Chondrocyte (in vitro differentiated cells): ENCODE measurements at regions not wholly inside any gene's neighbourhood (a gene's known extent, or its start where the extent isn't known, plus 50 kb on each side); places are given as distances from the start of the nearest gene placed in this dataset.

Source experiments
- DNase-seq: peaks from one replicate; pipeline ENCODE4 v3.0.0; 2021; ENCODE audit warnings: mixed read lengths, low spot score
- H3K27ac Mint-ChIP-seq: one replicate; pipeline ENCODE4 v1.8.0; 2021; ENCODE audit warnings: mild to moderate bottlenecking, moderate library complexity, mixed read lengths; ENCODE audit not compliant: unreplicated experiment
- H3K27me3 Mint-ChIP-seq: 2 replicates; pipeline ENCODE4 v1.8.0; 2021; ENCODE audit warnings: low read depth, mixed read lengths
- H3K36me3 Mint-ChIP-seq: 2 replicates; pipeline ENCODE4 v1.8.0; 2021; ENCODE audit warnings: low read depth, mixed read lengths
- H3K4me1 Mint-ChIP-seq: 2 replicates; pipeline ENCODE4 v1.8.0; 2021; ENCODE audit warnings: low read depth, mild to moderate bottlenecking, mixed read lengths
- H3K4me3 Mint-ChIP-seq: one replicate; pipeline ENCODE4 v1.8.0; 2021; ENCODE audit warnings: mild to moderate bottlenecking, moderate library complexity, mixed read lengths; ENCODE audit not compliant: unreplicated experiment
- H3K9me3 Mint-ChIP-seq: 2 replicates; pipeline ENCODE4 v1.8.0; 2021; ENCODE audit warnings: low read depth, mixed read lengths
- TF ChIP-seq, protein P1 (sequence below): fragments of 200-600 bp; sonication (generic); IDR thresholded peaks from 2 replicates; pipeline ENCODE4 v1.5.0; 2021; ENCODE audit warnings: antibody characterized with exemption, mild to moderate bottlenecking, moderate library complexity

DNA sequence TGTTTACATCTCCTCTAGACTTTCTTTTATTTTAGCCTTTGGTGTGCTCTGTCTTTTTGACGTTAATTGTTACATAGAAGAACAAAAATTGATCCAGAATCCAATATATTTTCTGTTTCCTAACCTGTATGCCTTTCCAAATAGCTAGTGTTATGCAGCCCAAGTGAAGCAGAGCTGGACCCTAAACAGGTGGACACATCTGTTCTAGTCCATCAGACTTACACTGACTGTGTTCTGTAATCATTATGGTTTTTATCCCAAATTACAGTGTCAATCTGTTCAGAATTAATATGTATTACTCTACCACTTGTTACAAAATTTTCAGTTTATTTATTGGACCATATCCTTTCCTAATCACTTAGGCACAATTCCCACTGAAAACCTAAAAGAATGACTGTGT, 176.8 kb upstream of the FOXG1 start:
- Mint-ChIP-seq H3K27me3 (no peaks in the 10 kb centered on the region), H3K4me1 (no peaks in the 10 kb centered on the region), H3K4me3 (no peak overlapping the region), H3K27ac (no peak overlapping the region), H3K9me3 (peaks cover 9% of the 10 kb centered on the region), H3K36me3 (no peaks in the 10 kb centered on the region)
- no peak for DNase-seq
- TF ChIP-seq, protein P1, sequence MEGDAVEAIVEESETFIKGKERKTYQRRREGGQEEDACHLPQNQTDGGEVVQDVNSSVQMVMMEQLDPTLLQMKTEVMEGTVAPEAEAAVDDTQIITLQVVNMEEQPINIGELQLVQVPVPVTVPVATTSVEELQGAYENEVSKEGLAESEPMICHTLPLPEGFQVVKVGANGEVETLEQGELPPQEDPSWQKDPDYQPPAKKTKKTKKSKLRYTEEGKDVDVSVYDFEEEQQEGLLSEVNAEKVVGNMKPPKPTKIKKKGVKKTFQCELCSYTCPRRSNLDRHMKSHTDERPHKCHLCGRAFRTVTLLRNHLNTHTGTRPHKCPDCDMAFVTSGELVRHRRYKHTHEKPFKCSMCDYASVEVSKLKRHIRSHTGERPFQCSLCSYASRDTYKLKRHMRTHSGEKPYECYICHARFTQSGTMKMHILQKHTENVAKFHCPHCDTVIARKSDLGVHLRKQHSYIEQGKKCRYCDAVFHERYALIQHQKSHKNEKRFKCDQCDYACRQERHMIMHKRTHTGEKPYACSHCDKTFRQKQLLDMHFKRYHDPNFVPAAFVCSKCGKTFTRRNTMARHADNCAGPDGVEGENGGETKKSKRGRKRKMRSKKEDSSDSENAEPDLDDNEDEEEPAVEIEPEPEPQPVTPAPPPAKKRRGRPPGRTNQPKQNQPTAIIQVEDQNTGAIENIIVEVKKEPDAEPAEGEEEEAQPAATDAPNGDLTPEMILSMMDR = no peak

DNA sequence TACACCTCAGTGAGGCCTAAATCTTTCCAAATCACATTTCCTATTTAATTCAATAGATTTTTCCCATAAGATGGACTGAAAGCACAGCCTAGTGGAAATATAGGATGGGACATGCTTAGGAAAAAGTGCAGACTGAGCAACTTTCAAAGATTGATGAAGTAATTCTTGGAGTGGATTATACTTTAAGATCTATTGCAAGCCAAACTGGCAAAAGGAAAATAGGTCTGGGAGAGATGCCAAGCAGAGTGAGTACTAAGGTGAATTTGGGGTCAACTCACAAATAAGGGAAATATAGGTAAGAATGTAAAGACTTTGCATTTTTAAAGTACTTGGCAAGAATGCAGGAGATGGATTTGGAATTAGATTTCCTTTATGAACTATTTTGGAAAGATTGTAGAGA, 170.2 kb upstream of the FOXG1 start:
- no peak overlapping the region for H3K27ac Mint-ChIP-seq

DNA sequence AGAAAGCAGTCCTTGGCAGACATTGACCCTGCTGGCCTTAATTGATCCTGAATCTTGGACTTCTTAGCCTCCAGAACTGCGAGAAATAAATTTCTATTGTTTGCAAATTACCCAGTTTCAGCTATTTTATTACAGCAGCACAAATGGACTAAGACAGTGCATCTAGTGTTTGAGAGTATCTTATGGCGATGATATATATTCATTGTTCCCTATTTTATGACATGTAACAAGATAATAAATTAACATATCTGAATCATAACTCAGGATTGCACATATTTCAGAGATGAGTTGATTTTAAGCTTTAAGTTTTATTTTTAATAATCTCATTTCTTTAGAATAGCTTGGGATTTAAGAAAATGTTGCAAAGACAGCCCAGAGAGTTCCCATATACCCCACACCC, 167.4 kb upstream of the FOXG1 start:
- Mint-ChIP-seq H3K4me1 (no peaks in the 10 kb centered on the region), H3K9me3 (no peaks in the 10 kb centered on the region), H3K27ac (no peak overlapping the region), H3K27me3 (no peaks in the 10 kb centered on the region), H3K36me3 (no peaks in the 10 kb centered on the region), H3K4me3 (no peak overlapping the region)
- TF ChIP-seq, protein P1 = no peak
- DNase-seq = no peak

More for the DNA sequence above, 170.2 kb upstream of the FOXG1 start:
- H3K27me3 Mint-ChIP-seq = no peaks in the 10 kb centered on the region
- H3K4me1 Mint-ChIP-seq = no peaks in the 10 kb centered on the region
- no peak overlapping the region for H3K4me3 Mint-ChIP-seq
- no peak for DNase-seq
- H3K9me3 Mint-ChIP-seq = no peaks in the 10 kb centered on the region
- H3K36me3 Mint-ChIP-seq = no peaks in the 10 kb centered on the region
- TF ChIP-seq, protein P1 = peak; percentile 62

DNA sequence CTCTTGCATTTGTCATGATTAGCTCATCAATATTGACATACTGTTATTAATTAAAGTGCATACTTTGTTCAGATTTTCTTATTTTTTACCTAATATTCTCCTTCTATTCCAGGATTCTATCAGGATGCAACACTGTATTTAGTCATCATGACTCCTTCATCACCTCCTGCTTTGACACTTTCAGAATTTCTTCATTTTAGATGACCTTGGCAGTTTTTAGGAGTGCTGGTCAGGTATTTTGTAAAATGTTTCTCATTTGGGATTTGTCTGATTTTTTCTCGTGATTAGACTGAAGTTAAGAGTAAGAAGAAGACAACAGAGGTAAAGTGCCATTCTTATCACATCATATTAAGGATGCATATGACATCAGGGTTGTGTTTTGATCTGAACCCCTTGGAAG, 167.0 kb upstream of the FOXG1 start:
- H3K36me3 Mint-ChIP-seq = no peaks in the 10 kb centered on the region
- H3K4me1 Mint-ChIP-seq = no peaks in the 10 kb centered on the region
- H3K4me3 Mint-ChIP-seq = no peak overlapping the region
- no peaks in the 10 kb centered on the region for H3K9me3 Mint-ChIP-seq
- TF ChIP-seq, protein P1 = no peak
- no peak overlapping the region for H3K27ac Mint-ChIP-seq
- DNase-seq = no peak
- no peaks in the 10 kb centered on the region for H3K27me3 Mint-ChIP-seq

DNA sequence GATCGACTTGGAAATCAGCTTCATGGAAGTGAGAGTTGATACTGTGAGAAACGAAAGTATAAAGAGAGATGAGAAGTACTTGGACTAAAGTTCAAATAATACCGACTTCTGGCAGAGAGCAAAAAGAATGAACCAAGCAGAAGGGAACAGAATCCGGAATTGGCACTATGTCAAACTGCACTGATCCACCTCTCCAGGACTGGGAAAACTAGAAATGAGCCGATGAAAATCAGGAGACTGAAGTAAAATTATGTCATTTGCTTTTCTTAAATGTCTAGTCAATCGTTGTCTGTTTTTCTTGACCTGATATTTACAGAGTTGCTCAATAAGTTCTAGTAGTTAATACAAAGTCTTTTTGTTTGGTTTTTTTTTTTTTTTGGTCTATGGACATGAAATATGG, 163.0 kb upstream of the FOXG1 start:
- no peaks in the 10 kb centered on the region for H3K36me3 Mint-ChIP-seq
- H3K4me1 Mint-ChIP-seq = no peaks in the 10 kb centered on the region

More for the DNA sequence above, 163.0 kb upstream of the FOXG1 start:
- DNase-seq = no peak
- Mint-ChIP-seq H3K27me3 (no peaks in the 10 kb centered on the region), H3K9me3 (no peaks in the 10 kb centered on the region), H3K4me3 (no peak overlapping the region), H3K27ac (no peak overlapping the region)
- TF ChIP-seq, protein P1 = no peak
